HUES6 (cell line): ENCODE measurements at regions not wholly inside any gene's neighbourhood (a gene's known extent, or its start where the extent isn't known, plus 50 kb on each side); places are given as distances from the start of the nearest gene placed in this dataset.
"Not testable (repeated sequence)": the region's sequence is repeated elsewhere in the genome, so short reads cannot be mapped to it uniquely, and the experiment has no call there.

Source experiments
- H3K27ac ChIP-seq: 2 replicates; pipeline ENCODE4 v1.7.0; 2013; ENCODE audit warnings: low read depth, mild to moderate bottlenecking, low read length, inconsistent platforms
- H3K27me3 ChIP-seq: 2 replicates; pipeline ENCODE4 v1.6.1; 2013; ENCODE audit warnings: low read length; ENCODE audit not compliant: control insufficient read depth, insufficient read depth
- H3K36me3 ChIP-seq: 2 replicates; pipeline ENCODE4 v1.6.1; 2013; ENCODE audit warnings: low read length; ENCODE audit not compliant: control insufficient read depth, insufficient read depth
- H3K4me1 ChIP-seq: 2 replicates; pipeline ENCODE4 v1.6.1; 2013; ENCODE audit warnings: low read length; ENCODE audit not compliant: control insufficient read depth, insufficient read depth
- H3K4me3 ChIP-seq: 2 replicates; pipeline ENCODE4 v1.5.1; 2013; ENCODE audit warnings: low read depth, low read length
- H3K9ac ChIP-seq: one replicate; pipeline ENCODE4 v1.6.1; 2013; ENCODE audit warnings: mild to moderate bottlenecking, low read length
- H3K9me3 ChIP-seq: 2 replicates; pipeline ENCODE4 v1.6.1; 2013; ENCODE audit warnings: low read depth, low read length; ENCODE audit not compliant: control insufficient read depth, insufficient read depth

DNA sequence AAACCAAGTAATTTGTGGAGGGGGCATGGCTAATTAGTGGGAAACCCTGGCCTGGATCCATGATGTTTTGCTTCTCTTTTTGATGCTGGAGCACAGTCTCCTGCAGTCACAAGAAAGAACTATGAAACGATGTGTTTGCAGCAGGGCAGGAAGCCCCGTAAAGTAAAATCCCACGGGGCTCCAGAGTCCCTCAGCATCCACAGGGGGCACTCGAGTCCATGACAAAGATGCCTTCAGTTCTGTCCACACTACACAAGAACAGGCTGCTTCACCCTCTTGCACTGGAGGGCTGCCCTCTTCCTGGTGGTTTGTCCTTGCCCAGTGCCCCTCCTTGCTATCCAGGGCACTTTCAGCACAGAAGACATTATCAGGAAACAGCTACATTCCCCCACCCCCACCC is 475.1 kb downstream of the TUBA3C start:
- H3K9me3 ChIP-seq = peaks cover 19% of the 10 kb centered on the region; the same call in 1 of the 2 replicates
- H3K9ac ChIP-seq, H3K27ac ChIP-seq, H3K4me3 ChIP-seq, H3K27me3 ChIP-seq, H3K36me3 ChIP-seq, H3K4me1 ChIP-seq: not testable (repeated sequence)

DNA sequence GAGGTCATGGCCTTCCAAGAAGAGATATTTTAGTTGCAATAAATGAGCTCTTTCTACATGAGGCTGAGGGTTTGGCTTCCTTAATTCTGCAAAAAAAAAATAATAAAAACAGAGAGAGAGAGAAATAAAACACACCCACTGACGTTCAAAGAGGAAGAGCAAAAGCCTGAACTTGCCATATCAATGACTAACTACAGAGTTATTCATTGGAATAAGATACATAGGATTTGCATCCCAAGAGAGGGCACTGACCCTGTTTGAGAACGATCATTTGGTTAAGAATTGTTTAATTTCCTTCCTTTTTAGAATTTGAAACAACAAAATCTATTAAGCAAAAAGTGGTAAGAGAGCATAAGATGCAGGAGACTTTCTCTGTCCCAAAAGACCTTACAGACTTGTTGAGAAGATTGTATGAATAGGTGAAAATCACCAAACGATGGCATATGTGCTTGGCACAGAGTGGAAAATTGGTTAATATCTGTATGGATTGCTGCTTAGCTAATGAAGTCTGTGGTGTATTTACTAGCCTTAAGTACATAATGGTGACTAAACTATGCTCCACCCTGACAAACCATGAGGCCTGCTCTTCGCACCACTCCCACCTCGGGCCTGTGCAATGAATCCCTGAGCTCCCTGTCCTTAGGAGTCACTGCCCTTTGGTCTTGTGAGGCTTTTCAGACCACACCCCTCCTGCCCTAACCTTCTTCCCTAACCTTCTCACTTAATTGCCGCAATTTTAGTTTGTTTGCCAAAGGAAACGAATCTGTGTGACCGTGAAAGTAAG is 479.0 kb downstream of the TUBA3C start:
- not testable (repeated sequence) for H3K27ac ChIP-seq, H3K4me3 ChIP-seq, H3K9me3 ChIP-seq

DNA sequence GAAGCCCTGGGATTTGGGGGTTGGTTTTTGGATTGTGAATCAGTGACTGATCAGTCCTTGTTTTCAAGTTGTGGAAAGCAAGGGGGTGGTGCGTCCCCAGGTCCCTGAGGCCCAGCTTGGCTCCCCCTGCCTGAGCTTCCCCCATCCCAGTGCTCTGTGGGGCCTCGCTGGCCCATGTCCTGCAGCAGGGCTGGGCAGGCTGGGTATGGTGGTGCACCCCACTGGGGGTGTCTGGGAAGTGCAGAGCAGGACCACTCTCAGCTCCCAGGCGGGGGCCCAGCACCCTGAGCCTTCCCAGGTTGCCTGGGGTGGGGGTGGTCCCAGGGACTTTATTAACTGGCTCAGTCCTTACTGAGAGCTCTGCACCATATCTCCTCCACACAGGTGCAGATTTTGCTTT is 483.3 kb downstream of the TUBA3C start:
- H3K36me3 ChIP-seq, H3K27ac ChIP-seq, H3K9ac ChIP-seq, H3K27me3 ChIP-seq, H3K4me3 ChIP-seq, H3K9me3 ChIP-seq, H3K4me1 ChIP-seq: not testable (repeated sequence)

More for the DNA sequence above, 479.0 kb downstream of the TUBA3C start:
- H3K4me1 ChIP-seq, H3K36me3 ChIP-seq, H3K27me3 ChIP-seq, H3K9ac ChIP-seq: not testable (repeated sequence)

DNA sequence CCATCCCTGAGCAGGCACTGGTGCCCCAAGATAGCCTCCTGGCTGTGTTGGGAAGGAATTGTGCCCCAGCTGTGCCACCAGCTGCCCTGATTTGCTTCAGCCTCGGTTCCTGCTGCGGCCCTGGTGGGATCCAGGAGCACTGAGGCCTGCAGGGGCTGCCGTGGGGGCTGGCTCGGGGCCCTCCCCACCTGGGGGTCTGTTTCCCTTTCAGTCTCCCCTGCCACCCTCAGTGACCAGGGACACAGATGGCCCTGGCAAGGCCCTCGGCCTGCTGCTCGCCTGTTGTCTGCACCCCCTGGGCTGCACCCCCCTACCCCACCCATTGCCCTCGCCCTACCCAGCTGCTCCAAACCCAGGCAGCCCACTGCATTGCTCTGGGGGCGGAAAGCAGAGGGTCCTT is 483.8 kb downstream of the TUBA3C start:
- H3K27me3 ChIP-seq, H3K9ac ChIP-seq, H3K36me3 ChIP-seq, H3K4me3 ChIP-seq, H3K27ac ChIP-seq, H3K4me1 ChIP-seq, H3K9me3 ChIP-seq: not testable (repeated sequence)

DNA sequence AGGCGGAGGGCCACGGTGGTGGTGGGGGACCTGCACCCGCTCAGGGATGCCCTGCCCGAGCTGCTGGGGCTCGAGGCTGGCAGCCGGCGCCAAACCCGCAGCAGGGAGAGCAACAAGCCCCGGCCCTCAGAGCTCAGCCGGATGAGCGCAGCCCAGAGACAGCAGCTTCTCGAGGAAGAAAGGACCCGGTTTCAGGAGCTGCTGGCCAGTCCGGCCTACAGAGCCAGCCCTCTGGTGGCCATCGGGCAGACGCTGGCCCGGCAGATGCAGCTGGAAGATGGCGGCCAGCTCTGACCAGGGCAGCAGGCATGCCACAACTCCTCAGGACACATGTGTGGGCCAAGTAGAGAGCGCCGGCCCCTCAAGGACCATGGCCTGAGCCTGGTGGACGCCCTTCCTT is 484.4 kb downstream of the TUBA3C start:
- not testable (repeated sequence) for H3K27me3 ChIP-seq, H3K36me3 ChIP-seq, H3K4me1 ChIP-seq, H3K27ac ChIP-seq, H3K9me3 ChIP-seq, H3K4me3 ChIP-seq, H3K9ac ChIP-seq

DNA sequence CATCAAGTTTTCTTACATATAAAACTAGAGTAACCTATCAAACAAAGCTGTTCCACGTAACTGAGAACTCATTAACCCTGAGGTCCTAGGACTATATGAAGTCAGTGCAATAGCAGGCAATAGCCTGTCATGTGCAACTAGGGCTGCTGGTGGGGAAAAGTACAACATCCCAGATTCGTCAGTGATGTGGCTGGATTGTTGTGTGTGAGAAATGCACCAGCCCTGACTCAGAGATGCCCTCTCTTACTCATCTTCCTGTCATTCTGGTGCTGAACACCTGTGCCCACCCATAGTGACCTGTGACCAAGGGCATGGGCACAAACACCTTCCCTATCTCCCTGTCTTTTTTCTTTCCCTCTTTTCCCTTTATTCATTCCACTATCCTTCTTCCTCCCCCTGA is 504.2 kb downstream of the TUBA3C start:
- H3K36me3 ChIP-seq, H3K27ac ChIP-seq, H3K4me3 ChIP-seq, H3K4me1 ChIP-seq, H3K9me3 ChIP-seq, H3K27me3 ChIP-seq, H3K9ac ChIP-seq: not testable (repeated sequence)

DNA sequence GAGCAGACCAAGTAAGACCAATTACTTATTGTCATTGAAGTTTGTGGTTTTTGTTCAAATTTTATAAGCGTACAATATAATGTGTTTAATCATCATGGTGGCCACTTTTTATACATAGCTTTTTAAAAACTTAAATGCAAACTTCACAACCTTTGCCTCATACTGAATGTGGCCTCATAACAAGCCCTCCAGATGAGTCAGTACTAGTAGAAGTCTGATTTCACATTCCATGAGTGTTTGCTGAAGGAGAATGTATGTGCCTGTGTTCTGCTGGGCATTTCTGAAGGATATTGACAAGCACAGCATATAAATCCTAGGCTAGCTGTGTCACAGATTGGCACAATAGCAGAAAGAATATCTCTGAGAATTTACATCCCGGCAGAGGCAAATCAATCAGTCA is 506.4 kb downstream of the TUBA3C start:
- not testable (repeated sequence) for H3K36me3 ChIP-seq, H3K27ac ChIP-seq, H3K9ac ChIP-seq, H3K27me3 ChIP-seq, H3K9me3 ChIP-seq, H3K4me1 ChIP-seq, H3K4me3 ChIP-seq

DNA sequence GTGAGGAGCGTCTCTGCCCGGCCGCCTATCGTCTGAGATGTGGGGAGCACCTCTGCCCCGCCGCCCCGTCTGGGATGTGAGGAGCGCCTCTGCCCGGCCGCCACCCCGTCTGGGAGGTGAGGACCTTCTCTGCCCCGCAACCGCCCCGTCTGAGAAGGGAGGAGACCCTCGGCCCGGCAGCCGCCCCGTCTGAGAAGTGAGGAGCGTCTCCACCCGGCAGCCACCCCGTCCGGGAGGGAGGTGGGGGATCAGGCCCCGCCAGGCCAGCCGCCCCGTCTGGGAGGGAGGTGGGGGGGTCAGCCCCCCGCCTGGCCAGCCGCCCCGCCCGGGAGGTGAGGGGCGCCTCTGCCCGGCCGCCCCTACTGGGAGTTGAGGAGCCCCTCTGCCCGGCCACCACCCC is 507.8 kb downstream of the TUBA3C start:
- not testable (repeated sequence) for H3K9ac ChIP-seq, H3K36me3 ChIP-seq, H3K9me3 ChIP-seq, H3K4me3 ChIP-seq, H3K27me3 ChIP-seq, H3K27ac ChIP-seq, H3K4me1 ChIP-seq

DNA sequence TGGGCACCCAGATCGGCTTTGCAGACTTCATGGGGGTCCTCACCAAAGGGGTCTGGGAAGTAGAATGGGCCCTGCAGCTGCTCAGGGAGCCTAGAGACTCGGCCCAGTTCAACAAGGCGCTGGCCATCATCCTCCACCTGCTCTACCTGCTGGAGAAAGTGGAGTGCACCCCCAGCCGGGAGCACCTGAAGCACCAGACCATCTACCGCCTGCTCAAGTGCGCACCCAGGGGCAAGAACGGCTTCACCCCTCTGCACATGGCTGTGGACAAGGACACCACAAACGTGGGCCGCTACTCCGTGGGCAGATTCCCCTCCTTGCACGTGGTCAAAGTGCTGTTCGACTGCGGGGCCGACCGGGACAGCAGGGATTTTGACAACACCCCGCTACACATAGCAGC is 515.0 kb downstream of the TUBA3C start:
- H3K36me3 ChIP-seq, H3K4me3 ChIP-seq, H3K9me3 ChIP-seq, H3K4me1 ChIP-seq, H3K9ac ChIP-seq, H3K27ac ChIP-seq, H3K27me3 ChIP-seq: not testable (repeated sequence)

DNA sequence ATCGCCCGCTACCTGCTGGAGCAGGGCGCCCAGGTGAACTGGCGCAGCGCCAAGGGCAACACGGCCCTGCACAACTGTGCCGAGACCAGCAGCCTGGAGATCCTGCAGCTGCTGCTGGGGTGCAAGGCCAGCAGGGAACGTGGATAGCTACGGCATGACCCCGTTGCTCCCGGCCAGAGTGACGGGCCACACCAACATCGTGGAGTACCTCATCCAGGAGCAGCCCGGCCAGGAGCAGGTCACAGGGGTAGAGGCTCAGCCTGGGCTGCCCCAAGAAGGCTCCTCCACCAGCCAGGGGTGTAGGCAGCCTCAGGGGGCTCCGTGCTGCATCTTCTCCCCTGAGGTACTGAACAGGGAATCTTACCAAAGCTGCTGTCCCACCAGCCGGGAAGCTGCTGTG is 515.9 kb downstream of the TUBA3C start:
- H3K4me3 ChIP-seq, H3K9me3 ChIP-seq, H3K36me3 ChIP-seq, H3K27ac ChIP-seq, H3K27me3 ChIP-seq, H3K9ac ChIP-seq, H3K4me1 ChIP-seq: not testable (repeated sequence)

DNA sequence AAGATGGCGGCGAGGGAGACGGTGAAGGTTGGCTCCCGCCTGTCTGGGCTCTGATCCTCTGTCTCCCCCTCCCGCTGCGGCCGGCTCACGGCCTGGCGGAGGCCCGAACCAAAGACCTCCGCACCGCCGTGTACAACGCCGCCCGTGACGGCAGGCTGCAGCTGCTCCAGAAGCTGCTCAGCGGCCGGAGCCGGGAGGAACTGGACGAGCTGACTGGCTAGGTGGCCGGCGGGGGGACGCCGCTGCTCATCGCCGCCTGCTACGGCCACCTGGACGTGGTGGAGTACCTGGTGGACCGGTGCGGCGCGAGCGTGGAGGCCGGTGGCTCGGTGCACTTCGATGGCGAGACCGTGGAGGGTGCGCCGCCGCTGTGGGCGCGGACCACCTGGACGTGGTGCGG is 516.5 kb downstream of the TUBA3C start:
- H3K36me3 ChIP-seq, H3K4me3 ChIP-seq, H3K9ac ChIP-seq, H3K27me3 ChIP-seq, H3K9me3 ChIP-seq, H3K27ac ChIP-seq, H3K4me1 ChIP-seq: not testable (repeated sequence)

DNA sequence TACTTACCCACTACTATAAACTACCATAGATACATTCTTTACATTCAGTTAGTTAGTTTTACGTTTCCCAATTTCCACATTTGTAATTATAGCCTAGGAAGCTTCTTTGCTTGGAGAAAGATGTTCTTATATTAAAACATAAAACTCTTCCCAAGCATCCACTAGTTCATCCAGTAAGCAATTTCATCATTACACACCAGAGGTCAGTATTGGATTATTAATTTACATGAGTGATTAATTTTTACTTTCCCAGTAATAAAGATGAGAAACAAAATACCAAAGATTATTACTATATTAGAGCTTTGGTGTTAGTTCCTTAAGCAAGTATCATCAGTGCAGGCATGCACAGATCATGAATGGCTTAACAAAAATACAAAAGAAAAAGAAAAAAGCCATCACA is 518.4 kb downstream of the TUBA3C start:
- not testable (repeated sequence) for H3K27me3 ChIP-seq, H3K9me3 ChIP-seq, H3K27ac ChIP-seq, H3K4me3 ChIP-seq, H3K4me1 ChIP-seq, H3K9ac ChIP-seq, H3K36me3 ChIP-seq
